ENCODE measurements at regions not wholly inside any gene's neighbourhood (a gene's known extent, or its start where the extent isn't known, plus 50 kb on each side); places are given as distances from the start of the nearest gene placed in this dataset.

DNA sequence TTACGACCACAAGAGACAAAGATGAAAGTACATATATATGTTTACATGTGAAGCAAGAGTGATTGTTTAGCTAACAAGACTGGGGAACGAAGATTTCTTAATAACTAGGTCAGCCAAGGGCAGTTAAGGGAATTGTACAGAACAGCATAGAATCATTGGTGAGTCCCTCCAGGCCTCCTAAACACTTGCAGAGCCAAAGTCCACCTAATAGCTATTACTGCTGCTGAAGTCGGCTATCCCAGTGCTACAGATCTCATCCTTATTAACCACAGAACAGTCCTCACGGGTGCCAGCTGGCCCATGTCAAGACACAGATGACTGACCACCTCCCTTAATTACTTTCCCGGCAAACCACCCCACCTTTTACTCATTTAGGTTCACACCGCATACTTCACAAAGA, 68.5 kb upstream of the OPCML start:
- WGBS, 5 donors: 43 to 55% (median 48%) methylated on average over 6 of the region's 6 CpGs
- Histone ChIP-seq H3K9me3 (no peaks in the 10 kb centered on the region), H3K27me3 (replicated peaks in 1 of 7) (no peaks in the 10 kb centered on the region), H3K36me3 (no peaks in the 10 kb centered on the region), H3K4me1 (no peaks in the 10 kb centered on the region), H3K4me3 (no peak overlapping the region), H3K27ac (no peak overlapping the region)
- no peak for TF ChIP-seq POLR2AphosphoS5 (IDR thresholded peaks at IDR 0.05)
- no peak for TF ChIP-seq CTCF (IDR thresholded peaks at IDR 0.05 in 8 of 11, conservative IDR thresholded peaks at IDR 0.05 in 3 of 11)
- no peak for TF ChIP-seq POLR2A (IDR thresholded peaks at IDR 0.05)
- no peak for DNase-seq
- intact Hi-C loops (cut with DNase I; ENCODE audit: low total_unique reads): no loop called here

DNA sequence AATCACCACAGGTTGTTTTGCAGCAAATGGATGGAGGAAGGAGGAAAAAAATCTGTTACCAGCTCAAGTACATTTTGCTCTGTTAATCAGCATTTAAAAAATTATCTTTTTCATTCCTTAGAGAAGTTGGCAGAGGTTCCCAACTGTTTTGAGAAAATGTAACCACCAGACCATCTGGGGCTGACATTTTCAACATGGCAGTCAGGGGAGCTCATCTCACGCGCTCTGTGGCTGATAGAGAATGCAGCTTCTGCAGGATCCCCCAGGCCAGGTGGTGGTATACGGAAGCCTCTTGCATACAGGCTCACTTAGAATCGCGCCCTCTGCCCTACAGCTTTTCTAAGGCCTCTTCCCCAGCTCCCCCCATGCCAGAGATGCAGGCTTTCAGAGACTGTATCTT, 68.0 kb upstream of the OPCML start:
- TF ChIP-seq POLR2AphosphoS5 (IDR thresholded peaks at IDR 0.05): no peak
- TF ChIP-seq CTCF (IDR thresholded peaks at IDR 0.05 in 8 of 11, conservative IDR thresholded peaks at IDR 0.05 in 3 of 11): no peak
- TF ChIP-seq POLR2A (IDR thresholded peaks at IDR 0.05): no peak
- no peaks in the 10 kb centered on the region for H3K27me3 ChIP-seq (replicated peaks in 1 of 7)
- H3K4me1 ChIP-seq: no peaks in the 10 kb centered on the region
- H3K9me3 ChIP-seq: no peaks in the 10 kb centered on the region
- no peak for DNase-seq
- H3K4me3 ChIP-seq: no peak overlapping the region
- no peaks in the 10 kb centered on the region for H3K36me3 ChIP-seq
- 88 to 92% (median 91%) methylated on average over 5 of the region's 5 CpGs for WGBS, 5 donors
- intact Hi-C loops (cut with DNase I; ENCODE audit: low total_unique reads): no loop called here
- no peak overlapping the region for H3K27ac ChIP-seq

- Histone ChIP-seq H3K4me1 (no peaks in the 10 kb centered on the region), H3K36me3 (no peaks in the 10 kb centered on the region), H3K27me3 (replicated peaks in 1 of 7) (no peaks in the 10 kb centered on the region), H3K27ac (no peak overlapping the region), H3K4me3 (no peak overlapping the region), H3K9me3 (no peaks in the 10 kb centered on the region)
- WGBS, 5 donors: 56 to 72% (median 65%) methylated on average over 3 of the region's 3 CpGs
- TF ChIP-seq CTCF (IDR thresholded peaks at IDR 0.05 in 8 of 11, conservative IDR thresholded peaks at IDR 0.05 in 3 of 11) (no peak), POLR2A (IDR thresholded peaks at IDR 0.05) (no peak), POLR2AphosphoS5 (IDR thresholded peaks at IDR 0.05) (no peak)
- no peak for DNase-seq
- intact Hi-C loops (cut with DNase I; ENCODE audit: low total_unique reads): no loop called here
Observed at GRCh38 chr11:133598906-133599305, 66.6 kb upstream of the OPCML start.

GRCh38 chr11:133597236-133597635, 64.9 kb upstream of the OPCML start:
- 78 to 88% (median 83%) methylated on average over 3 of the region's 3 CpGs for WGBS, 5 donors
- intact Hi-C loops (cut with DNase I; ENCODE audit: low total_unique reads): no loop called here
- Histone ChIP-seq H3K9me3 (no peaks in the 10 kb centered on the region), H3K4me1 (no peaks in the 10 kb centered on the region), H3K36me3 (no peaks in the 10 kb centered on the region), H3K27ac (no peak overlapping the region), H3K27me3 (replicated peaks in 1 of 7) (no peaks in the 10 kb centered on the region), H3K4me3 (no peak overlapping the region)
- no peak for TF ChIP-seq POLR2A (IDR thresholded peaks at IDR 0.05)
- no peak for DNase-seq

- DNase-seq: no peak
- no peaks in the 10 kb centered on the region for H3K27me3 ChIP-seq (replicated peaks in 1 of 7)
- H3K36me3 ChIP-seq: no peaks in the 10 kb centered on the region
- WGBS, 5 donors: 83 to 92% (median 87%) methylated on average over 21 of the region's 21 CpGs
- H3K9me3 ChIP-seq: no peaks in the 10 kb centered on the region
- H3K4me3 ChIP-seq: no peak overlapping the region
- intact Hi-C loops (cut with DNase I; ENCODE audit: low total_unique reads): no loop called here
- TF ChIP-seq POLR2A (IDR thresholded peaks at IDR 0.05) (no peak), POLR2AphosphoS5 (IDR thresholded peaks at IDR 0.05) (no peak), CTCF (IDR thresholded peaks at IDR 0.05 in 8 of 11, conservative IDR thresholded peaks at IDR 0.05 in 3 of 11) (no peak)
- H3K4me1 ChIP-seq: no peaks in the 10 kb centered on the region
- no peak overlapping the region for H3K27ac ChIP-seq
Observed at GRCh38 chr11:133595998-133596590, 63.8 kb upstream of the OPCML start.
